Skin epidermis (tissue), 12 donors: ENCODE measurements at regions not wholly inside any gene's neighbourhood (a gene's known extent, or its start where the extent isn't known, plus 50 kb on each side); places are given as distances from the start of the nearest gene placed in this dataset.

Experiments used
- H3K27ac ChIP-seq, 21 experiments: fragments of 200-600 bp; sonication (generic) in 11 of 21; one replicate each; pipeline ENCODE4 v1.5.0; 2020; ENCODE audit warnings: mild to moderate bottlenecking in 3 of 21, inconsistent platforms in 2 of 21, moderate library complexity in 2 of 21
- H3K4me3 ChIP-seq, 7 experiments: fragments of 200-600 bp; sonication (generic) in 2 of 7; one replicate each; pipeline ENCODE4 v1.5.0; 2020; ENCODE audit warnings: inconsistent platforms in 2 of 7, mild to moderate bottlenecking in 2 of 7, moderate library complexity in 1 of 7

GRCh38 chr1:60589046-60589748, 493.2 kb upstream of the NFIA start:
- H3K27ac ChIP-seq, result no peak overlapping the region

GRCh38 chr1:60584371-60584770, 498.0 kb upstream of the NFIA start:
- no peak overlapping the region for H3K27ac ChIP-seq
- no peak overlapping the region for H3K4me3 ChIP-seq

More at GRCh38 chr1:60589046-60589748, 493.2 kb upstream of the NFIA start:
- H3K4me3 ChIP-seq, result no peak overlapping the region

- Histone ChIP-seq H3K27ac (no peak overlapping the region), H3K4me3 (no peak overlapping the region)
Measured at GRCh38 chr1:60583696-60584095, 498.7 kb upstream of the NFIA start.

- no peak overlapping the region for H3K27ac ChIP-seq
Measured at GRCh38 chr1:60581455-60582220, 500.7 kb upstream of the NFIA start.

GRCh38 chr1:60577029-60577428, 503.5 kb upstream of the C1orf87 start:
- Histone ChIP-seq H3K4me3 (no peak overlapping the region), H3K27ac (no peak overlapping the region)

More at GRCh38 chr1:60581455-60582220, 500.7 kb upstream of the NFIA start:
- no peak overlapping the region for H3K4me3 ChIP-seq

GRCh38 chr1:60575326-60575977, 501.9 kb upstream of the C1orf87 start:
- no peak overlapping the region for H3K27ac ChIP-seq

GRCh38 chr1:60573726-60574409, 500.3 kb upstream of the C1orf87 start:
- Histone ChIP-seq H3K4me3 (no peak overlapping the region), H3K27ac (no peak overlapping the region)

More at GRCh38 chr1:60575326-60575977, 501.9 kb upstream of the C1orf87 start:
- H3K4me3 ChIP-seq, result no peak overlapping the region

GRCh38 chr1:60573121-60573520, 499.6 kb upstream of the C1orf87 start:
- Histone ChIP-seq H3K27ac (no peak overlapping the region), H3K4me3 (no peak overlapping the region)

GRCh38 chr1:60572378-60572777, 498.8 kb upstream of the C1orf87 start:
- Histone ChIP-seq H3K4me3 (no peak overlapping the region), H3K27ac (no peak overlapping the region)

GRCh38 chr1:60571811-60572210, 498.2 kb upstream of the C1orf87 start:
- Histone ChIP-seq H3K27ac (no peak overlapping the region), H3K4me3 (no peak overlapping the region)

- no peak overlapping the region for H3K4me3 ChIP-seq
Measured at GRCh38 chr1:60569189-60569588, 495.6 kb upstream of the C1orf87 start.

GRCh38 chr1:60567256-60567655, 493.7 kb upstream of the C1orf87 start:
- H3K27ac ChIP-seq, result no peak overlapping the region
- H3K4me3 ChIP-seq, result no peak overlapping the region

More at GRCh38 chr1:60569189-60569588, 495.6 kb upstream of the C1orf87 start:
- H3K27ac ChIP-seq, result no peak overlapping the region

GRCh38 chr1:60564916-60565750, 491.6 kb upstream of the C1orf87 start:
- Histone ChIP-seq H3K4me3 (no peak overlapping the region), H3K27ac (no peak overlapping the region)

GRCh38 chr1:60563777-60564535, 490.4 kb upstream of the C1orf87 start:
- no peak overlapping the region for H3K4me3 ChIP-seq
- H3K27ac ChIP-seq, result no peak overlapping the region

- Histone ChIP-seq H3K4me3 (no peak overlapping the region), H3K27ac (no peak overlapping the region)
Measured at GRCh38 chr1:60562740-60563139, 489.2 kb upstream of the C1orf87 start.

GRCh38 chr1:60560701-60561100, 487.1 kb upstream of the C1orf87 start:
- Histone ChIP-seq H3K27ac (no peak overlapping the region), H3K4me3 (no peak overlapping the region)

- Histone ChIP-seq H3K27ac (no peak overlapping the region), H3K4me3 (no peak overlapping the region)
Measured at GRCh38 chr1:60558236-60558635, 484.7 kb upstream of the C1orf87 start.

- Histone ChIP-seq H3K4me3 (no peak overlapping the region), H3K27ac (no peak overlapping the region)
Measured at GRCh38 chr1:60553730-60554129, 480.2 kb upstream of the C1orf87 start.

- Histone ChIP-seq H3K4me3 (no peak overlapping the region), H3K27ac (no peak overlapping the region)
Measured at GRCh38 chr1:60547821-60548220, 474.3 kb upstream of the C1orf87 start.
